ELF-1 (cell line): ENCODE measurements at regions not wholly inside any gene's neighbourhood (a gene's known extent, or its start where the extent isn't known, plus 50 kb on each side); places are given as distances from the start of the nearest gene placed in this dataset.
"Not testable (repeated sequence)": the region's sequence is repeated elsewhere in the genome, so short reads cannot be mapped to it uniquely, and the experiment has no call there.

ENCODE experiments used
- DNase-seq: peaks from one replicate; pipeline ENCODE4 v3.0.0-alpha.2; 2016; ENCODE audit warnings: low read depth, low spot score

DNA sequence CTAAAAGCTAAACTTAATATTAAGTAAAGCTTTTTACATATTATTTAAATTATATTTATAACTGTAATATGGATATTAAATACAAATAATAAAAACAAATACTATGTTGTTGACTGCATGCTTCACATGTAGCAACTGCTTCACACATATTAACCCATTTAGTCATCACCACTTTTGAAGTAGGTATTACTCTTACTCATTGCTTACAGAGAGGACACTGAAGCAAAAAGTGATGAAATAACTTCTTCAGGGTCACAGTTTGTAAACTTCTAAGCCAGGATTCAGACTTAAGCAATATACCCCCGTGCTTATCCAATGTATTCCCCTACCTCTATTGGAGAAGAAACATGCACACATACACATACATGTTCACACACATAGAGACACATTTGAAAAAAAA is 166.6 kb downstream of the DKK2 start:
- DNase-seq, result no peak

- no peak for DNase-seq
These were observed 167.6 kb downstream of the DKK2 start for GRCh38 chr4:106868381-106869035.

DNA sequence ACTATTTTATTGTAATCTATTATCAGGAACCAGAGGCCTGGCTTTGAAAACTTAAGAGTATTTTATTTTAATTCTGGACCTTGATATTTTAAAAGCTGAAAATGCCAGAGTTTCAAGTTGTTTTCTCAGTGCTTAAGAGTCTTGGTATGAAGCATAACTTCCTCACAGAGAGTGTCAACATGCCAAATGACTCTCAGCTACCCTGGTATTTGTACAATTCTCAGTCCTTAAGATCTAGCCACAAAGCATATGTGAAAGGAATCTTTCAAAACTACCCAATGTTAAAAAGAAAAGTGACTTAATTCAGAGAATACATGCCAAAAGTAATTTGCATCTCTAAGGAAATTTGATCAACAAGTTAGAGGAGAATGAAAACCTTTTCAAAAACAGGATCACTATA is 171.9 kb downstream of the DKK2 start:
- DNase-seq, result no peak

DNA sequence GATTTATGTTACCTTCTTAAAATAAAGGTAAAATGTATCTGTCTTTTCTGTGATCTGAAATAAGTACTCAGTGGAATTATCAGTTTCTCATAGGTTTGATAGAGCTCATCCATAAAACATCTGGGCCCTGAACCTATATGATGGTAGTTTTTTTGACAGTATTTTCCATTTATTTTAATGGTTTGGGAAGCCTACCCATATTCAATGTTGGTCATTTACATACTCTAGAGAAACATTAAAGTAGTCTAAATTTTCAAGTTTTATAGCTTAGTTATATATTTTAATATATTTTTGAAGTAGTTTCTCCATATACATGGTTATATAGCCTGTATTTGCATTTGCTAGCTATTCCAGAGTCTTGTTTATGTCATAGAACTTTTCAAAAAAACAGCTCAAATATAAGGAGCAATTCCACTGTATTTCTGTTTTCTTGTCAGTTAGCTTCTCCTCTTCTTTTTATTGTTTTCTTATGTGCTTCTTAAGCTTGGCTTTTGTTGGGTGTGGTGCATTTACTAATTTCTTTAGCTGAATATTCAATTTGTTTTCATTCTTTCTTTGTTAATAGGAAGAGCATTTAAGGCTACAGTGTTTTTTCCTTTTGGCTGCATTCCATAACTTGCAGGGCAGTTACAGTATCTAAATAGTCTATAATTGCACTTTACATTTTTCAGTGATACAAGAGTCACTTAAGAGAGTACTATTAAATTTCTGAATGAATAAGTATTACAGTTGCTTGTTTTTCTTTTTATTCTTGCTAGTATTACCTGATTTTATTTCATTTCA is 181.4 kb downstream of the DKK2 start:
- no peak for DNase-seq

GRCh38 chr4:106852426-106852825 is 183.7 kb downstream of the DKK2 start:
- no peak for DNase-seq

DNA sequence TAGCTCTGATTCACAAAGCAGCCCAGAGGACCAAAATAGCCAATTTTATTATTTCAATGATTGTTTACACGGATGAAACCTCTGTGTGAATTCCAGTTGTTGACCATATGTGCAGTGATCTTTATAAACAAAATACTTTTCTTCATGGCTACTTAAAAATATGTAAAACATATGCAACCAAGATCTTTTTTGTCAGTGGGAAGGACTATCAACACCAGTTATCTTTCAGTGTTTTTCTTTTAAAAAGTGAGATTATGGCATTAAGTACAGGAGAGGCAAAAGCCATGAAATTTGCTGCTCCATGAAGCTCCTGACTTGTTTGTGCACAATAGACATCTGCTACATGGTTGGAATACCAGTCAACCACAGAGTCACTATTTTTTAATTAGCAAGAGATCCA is 184.4 kb downstream of the DKK2 start:
- no peak for DNase-seq

DNA sequence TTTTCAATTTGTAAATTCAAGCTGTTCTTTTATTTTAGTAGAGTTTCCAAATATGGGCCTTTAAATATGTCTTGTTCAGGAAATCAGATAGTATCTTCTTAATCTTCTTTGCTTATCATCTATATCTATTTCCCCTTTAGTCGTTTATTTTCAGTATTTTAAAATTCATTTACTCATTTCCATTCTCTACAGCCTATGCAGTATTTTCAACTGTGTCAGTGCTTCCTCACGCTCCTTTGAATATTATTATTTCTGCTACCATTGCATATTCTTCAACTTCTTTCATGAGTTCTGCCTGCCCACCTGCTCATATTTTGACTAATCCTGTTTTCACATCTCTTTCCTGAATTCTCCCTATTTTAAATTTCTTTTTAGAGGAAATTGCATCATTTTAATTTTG is 185.4 kb downstream of the DKK2 start:
- DNase-seq, result no peak

DNA sequence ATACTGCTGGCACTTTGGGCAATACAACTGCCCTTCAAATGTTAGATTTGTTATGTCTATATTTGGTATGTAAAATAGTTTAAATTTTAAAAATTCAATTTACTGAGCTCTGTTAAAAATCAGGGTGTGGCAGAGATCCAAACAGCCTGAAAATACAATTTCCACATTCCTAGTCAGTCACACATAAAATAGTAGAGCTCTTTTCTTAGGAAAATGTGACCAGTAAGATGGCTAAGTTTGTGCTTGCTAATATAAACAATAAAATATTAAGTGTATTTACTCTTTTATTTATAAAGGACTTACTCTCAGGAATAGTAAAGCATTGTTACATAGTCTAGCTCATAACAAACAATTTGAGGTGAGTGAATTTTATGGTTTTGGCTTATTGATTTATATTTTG is 200.2 kb downstream of the DKK2 start:
- DNase-seq, result no peak

DNA sequence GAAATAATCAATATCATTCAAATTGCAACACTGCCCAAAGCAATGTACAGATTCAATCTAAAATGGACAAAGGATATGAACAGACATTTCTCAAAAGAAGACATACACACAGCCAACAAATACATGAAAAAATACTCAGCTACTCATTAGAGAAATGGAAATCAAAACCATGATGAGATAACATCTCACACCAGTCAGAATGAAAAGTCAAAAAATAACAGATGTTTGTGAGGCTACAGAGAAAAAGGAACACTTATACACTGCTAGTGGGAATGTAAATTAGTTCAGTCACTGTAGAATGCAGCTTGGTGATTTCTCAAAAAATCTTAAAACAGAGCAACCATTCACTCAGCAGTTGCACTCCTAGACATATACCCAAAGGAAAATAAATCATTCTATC is 205.2 kb downstream of the DKK2 start:
- DNase-seq, result no peak

- no peak for DNase-seq
These were observed 217.3 kb downstream of the DKK2 start for GRCh38 chr4:106818764-106819163.

GRCh38 chr4:106816496-106816895 is 219.6 kb downstream of the DKK2 start:
- DNase-seq, result no peak

DNA sequence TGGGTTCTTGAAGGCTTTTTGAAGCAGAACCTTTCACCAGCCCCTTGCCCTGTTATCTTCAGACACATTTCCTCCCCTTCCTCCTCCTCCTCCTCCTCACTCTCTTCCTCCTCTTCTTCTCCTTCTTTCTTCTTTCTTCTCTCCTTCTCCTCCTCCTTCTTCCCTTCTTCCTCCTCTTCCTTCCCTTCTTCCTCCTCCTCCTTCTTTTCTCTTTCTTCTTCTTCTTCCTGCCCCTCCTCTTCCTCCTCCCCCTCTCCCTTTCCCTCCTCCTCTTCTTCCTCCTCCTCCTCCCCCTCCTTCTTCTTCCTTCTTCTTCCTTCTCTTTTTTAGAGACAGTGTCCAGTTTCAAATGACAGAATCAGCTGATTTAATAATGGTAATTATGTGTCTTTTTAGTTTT is 226.0 kb downstream of the DKK2 start:
- DNase-seq, result no peak

GRCh38 chr4:106809076-106809475 is 227.0 kb downstream of the DKK2 start:
- DNase-seq, result no peak

GRCh38 chr4:106806158-106806797 is 229.8 kb downstream of the DKK2 start:
- DNase-seq, result no peak

- DNase-seq, result no peak
These were observed 233.0 kb downstream of the DKK2 start for GRCh38 chr4:106803083-106803482.

GRCh38 chr4:106801386-106801785 is 234.7 kb downstream of the DKK2 start:
- DNase-seq, result no peak

GRCh38 chr4:106796876-106797275 is 239.2 kb downstream of the DKK2 start:
- DNase-seq, result no peak

DNA sequence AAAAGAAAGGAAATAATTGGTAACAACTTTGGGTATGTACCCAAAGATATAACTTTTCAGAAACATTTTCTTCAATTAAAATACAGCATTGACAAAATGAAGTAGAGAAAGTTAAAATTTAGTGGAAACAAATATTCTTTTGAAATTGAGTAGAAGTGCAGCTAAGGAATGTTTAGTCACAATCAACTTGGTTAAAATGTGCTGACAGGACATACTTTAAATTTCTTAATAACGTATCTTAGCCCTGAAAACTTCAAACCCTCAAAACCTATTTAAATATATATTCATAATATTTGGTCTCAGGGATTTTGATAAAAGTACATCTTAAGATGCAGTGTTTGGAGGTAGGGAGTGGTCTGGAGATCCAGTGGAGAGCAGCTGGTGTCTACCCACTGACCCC is 240.8 kb downstream of the DKK2 start:
- no peak for DNase-seq

DNA sequence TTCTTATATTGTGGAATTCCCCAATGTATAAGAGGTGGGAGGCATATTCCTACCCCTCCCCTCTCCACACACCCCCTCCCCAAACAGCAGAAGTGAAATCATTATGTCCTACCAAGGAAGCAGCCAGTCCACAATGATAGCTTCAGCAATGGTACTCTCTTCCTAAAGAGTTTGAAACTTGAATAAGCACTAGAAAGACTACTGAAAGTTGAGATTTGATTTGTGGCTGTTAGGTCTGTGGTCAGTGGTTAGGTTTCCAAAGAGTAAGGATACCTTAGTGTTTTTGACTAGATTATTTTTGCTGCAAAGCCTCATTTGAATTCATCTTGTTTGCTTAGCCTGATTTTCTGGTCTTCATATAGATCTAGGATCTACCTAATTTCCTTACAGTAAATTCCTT is 242.2 kb downstream of the DKK2 start:
- DNase-seq, result no peak

DNA sequence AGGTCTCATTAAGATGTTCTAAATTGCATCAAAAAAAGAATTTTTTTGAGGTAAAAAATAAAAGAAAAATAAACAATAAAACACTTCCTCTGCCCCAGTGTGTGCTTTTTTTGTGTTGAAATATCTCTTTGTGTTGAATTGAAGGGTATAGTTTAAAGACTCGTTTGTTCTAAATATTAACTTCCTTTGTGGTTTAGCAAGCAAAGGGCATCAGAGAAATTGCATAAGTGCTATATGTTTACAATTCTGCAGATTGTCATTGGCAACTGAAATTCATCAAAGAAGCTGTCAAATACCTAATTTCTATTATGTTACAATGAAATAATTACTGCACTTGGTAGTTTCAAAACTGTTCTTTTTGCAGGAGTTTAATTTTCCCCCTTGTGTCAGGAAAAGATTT is 260.5 kb downstream of the DKK2 start:
- DNase-seq, result no peak

- DNase-seq, result not testable (repeated sequence)
These were observed 262.1 kb downstream of the DKK2 start for GRCh38 chr4:106774055-106774454.

DNA sequence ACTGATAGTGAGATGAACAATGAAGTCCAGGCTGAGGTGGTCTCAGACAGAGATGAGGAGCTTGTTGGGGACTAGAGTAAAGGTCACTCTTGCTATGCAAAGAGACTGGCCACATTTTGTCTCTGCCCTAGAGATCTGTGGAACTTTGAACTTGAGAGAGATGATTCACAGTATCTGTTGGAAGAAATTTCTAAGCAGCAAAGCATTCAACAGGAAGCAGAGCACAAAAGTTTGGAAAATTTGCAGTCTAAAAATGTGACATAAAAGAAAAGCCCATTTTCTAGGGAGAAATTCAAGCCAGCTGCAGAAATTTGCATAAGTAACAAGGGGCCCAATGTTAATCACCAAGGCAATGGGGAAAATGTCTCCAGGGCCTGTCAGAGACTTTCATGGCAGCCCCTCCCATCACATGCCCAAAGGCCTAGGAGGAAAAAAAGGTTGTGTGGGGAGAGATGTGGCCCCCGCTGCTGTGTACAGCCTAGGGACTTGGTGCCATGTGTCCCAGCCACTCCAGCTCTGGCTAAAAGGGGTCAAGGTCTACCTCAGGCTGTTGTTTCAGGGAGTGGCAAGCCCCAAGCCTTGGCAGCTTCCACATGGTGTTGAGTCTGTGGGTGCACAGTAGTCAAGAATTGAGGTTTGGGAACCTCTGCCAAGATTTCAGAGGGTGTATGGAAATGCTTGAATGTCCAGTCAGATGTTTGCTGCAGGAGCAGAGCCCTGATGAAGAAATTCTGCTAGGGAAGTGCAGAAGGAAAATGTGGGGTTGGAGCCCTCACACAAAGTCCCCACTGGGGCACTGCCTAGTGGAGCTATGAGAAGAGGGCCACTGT is 262.8 kb downstream of the DKK2 start:
- no peak for DNase-seq
